A172 (cell line): ENCODE measurements at regions not wholly inside any gene's neighbourhood (a gene's known extent, or its start where the extent isn't known, plus 50 kb on each side); places are given as distances from the start of the nearest gene placed in this dataset.
"Not testable (repeated sequence)": the region's sequence is repeated elsewhere in the genome, so short reads cannot be mapped to it uniquely, and the experiment has no call there.

Source experiments
- DNase-seq: peaks from one replicate; pipeline ENCODE4 v3.0.0-alpha.2; 2015; ENCODE audit warnings: low spot score

DNA sequence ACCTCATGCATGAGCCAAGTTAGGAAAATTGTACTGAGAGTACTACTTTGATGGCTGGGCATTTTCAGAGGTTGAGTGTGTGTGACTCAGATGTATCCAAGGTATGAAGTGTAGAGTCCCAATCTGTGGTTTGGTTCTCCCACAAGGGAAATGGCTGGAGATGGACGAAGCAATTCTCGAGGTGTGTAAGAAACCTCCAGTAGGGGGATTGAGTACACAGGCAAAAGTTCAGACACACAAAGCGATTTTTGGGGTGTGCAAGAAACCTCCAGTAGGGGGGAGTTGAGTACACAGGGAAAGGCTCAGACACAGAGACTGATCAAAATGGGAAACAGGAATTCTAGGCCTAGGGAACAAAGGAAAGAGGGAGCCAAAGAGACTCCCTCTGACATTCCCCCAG lies 1536.3 kb downstream of the FAM181B start:
- DNase-seq = no peak

DNA sequence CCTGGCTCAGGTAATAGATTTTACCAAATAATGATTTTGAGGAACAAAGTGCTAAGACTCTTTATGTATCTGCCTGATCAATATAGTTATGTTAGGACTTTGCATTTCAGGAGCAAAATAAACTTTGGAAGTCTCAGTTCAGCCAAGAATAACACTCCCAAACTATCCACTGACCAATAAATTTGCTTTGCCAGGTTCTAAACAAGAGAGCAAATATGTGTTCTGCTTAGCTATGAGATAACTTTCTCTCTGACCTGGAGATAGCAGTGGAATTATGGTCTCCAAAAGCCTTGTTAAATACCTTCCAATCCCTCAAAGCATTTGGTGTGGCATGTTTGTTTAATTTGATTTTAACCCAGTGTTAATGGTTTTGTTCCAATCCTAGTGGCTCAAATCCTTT lies 1541.1 kb downstream of the FAM181B start:
- DNase-seq = no peak

DNA sequence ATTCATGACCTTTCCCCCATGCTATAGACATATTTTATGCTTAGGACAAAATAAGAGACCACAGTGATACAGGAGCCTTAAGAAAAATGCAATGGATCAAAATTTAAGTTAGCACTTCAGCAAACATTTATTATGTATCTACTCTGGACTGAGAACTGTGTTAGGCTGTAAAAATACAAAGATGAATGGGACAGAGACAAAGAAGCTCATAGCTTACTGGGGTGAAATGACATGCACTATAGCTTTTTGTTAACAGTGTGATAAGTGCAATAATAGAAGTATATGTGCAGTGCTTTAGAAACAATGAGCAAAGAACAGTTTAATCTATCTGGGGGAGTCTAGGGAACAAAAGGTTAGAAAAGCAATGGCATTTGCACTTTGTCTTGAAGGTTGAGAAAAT lies 1543.1 kb downstream of the FAM181B start:
- DNase-seq = no peak

DNA sequence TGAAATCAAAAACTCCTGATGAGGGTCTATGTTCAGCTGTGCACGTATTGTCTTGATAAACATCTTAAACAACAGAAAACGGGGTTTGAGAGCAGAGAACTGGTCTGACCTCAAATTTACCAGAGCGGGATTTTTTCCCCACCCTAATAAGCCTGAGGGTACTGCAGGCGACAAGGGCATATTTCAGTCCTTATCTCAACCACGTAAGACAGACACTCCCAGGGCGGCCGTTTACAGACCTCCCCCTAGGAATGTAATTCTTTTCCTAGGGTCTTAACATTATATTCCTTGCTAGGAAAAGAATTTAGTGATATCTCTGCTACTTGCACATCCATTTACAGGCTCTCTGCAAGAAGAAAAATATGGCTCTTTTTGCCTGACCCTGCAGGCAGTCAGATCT lies 1546.6 kb downstream of the FAM181B start:
- not testable (repeated sequence) for DNase-seq

DNA sequence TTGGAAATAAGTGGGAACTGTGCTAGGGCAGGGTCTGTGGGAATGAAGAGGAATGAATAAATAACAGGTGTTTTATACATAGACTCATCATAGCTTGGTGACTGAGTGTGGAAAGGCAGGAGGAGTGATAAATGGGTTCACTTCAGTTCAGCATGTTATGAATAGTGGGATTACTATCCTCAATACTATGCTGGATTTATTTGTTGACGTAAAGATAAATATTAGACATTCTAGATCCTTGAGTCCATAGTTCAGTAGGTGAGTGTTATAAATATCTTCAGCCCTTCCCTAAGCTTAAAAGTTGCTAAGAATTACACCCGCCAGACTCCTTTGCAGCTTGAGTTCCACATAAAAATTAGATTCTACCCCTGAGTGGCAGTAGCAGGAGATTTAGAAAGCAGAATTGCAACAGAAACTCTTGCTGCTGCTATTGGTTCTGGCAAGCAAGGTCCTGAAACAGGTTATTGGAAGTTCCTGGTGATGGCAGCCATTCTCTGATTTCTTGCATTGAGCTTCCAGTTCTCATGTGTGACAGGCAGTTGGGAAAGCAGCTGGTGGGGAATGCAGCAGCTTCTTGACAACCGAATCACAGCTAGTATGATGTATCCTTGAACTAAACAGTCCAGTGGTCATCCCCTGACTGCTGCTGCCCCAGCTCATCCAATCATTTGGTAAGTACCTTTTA lies 1558.9 kb downstream of the FAM181B start:
- DNase-seq = no peak

DNA sequence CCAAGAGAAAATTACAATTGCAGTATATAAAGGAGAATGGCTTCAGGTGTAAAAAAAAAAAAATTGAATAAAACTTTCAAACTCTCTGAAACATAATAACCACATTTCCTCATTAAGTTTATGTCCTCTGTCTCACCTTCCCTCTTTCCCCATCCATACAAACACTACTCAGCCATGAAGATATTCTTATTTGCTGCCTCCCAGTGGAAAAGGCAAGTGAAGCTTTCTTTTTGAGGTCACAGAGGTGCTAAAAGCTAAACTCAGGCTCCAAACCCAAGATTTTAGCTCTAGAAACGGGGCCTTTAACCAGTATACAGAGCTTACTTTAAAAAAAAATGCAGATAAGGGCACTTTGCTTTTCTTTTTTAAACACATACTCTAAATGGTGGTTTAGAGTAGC lies 1568.5 kb downstream of the FAM181B start:
- no peak for DNase-seq

DNA sequence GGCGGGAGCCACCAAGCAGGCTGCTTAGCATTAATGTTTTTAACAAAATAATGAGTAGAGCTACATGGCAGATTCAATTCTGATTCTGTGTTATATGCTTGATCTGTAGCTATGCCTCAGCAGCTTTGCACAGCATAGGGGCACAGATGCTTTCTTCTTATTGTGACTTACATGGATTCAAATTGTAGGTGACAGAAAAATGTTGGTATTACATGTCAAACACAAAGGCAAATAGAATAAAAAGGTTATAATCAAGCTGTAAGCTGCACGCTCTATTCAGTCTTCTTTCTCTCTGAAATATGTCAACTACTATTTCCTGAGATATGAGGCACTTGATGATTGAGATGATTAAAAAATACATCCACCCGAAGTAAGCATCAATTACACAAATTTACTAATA lies 1573.8 kb downstream of the FAM181B start:
- DNase-seq = no peak

DNA sequence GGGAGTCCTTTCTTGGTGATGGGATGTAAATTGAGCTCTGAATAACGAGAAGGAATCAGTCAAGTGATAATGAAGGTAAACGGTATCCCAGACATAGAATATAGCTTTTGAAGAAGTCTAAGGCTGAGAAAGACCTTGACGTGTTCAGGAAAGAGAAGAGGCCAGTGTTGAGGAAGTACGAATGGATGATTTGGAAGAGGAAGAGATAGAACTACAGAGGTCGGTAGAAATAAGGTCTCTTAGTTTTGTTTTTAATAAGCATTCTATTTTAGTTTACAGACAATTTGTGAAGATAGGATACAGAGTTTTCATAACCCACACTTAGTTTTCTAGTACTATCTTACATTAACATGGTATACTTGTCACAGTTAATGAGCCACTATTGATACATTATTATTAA lies 1598.1 kb downstream of the FAM181B start:
- no peak for DNase-seq

DNA sequence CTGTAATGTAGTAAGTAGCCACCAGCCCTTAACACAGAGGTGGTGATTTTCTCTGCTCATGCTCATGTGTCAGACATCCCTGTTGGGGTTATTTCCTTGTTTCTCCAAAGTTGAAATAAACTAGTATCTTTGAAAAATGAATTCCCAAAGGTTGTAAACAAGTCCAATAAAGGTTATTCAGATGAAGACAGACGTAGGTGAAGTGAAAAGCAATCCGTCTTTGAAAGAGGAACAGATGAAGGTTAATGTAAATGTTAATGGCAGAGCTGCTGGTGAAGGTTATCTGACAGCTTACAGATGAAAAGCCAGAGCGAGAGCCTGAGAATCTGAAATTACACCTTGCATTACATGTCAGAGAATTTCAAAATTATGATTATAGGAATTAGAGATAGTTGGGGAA lies 1604.0 kb downstream of the FAM181B start:
- DNase-seq = no peak

DNA sequence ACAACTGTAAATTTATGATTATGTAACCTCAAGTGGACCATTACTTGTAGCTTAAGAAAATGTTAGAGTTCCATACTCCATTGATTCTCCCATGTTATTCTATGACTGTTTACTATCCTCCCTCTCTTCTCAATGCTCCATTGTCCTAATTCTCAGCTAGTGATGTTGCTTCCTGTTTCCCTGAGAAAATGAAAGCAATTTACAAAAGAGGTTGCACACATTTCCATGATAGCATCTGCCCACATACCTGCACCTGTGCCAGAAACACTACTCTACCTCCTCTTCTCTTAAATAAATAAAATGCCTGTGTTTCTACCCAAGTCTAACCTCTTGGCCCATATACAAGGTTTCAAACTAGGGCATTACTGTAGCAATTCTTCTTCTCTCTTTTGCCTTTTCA lies 1620.9 kb downstream of the FAM181B start:
- DNase-seq = no peak

DNA sequence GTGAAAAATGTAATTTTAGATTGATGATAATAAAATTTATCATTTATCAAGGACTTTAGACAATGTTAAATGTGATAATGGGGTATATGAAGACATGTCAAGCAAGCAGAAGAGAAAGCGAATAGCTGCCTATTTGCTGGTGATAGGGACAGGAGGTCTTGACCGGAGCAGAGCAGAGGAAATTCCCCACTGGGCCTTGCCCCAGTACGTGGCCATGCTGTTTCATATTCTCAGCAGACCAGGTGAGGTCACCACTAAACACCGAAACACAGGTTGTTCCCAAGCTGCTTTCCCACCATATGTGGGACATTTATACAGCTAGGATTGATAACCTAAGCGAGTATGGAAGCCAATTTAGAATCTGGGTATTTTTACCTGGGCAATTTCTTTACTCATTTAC lies 1629.6 kb downstream of the FAM181B start:
- no peak for DNase-seq

DNA sequence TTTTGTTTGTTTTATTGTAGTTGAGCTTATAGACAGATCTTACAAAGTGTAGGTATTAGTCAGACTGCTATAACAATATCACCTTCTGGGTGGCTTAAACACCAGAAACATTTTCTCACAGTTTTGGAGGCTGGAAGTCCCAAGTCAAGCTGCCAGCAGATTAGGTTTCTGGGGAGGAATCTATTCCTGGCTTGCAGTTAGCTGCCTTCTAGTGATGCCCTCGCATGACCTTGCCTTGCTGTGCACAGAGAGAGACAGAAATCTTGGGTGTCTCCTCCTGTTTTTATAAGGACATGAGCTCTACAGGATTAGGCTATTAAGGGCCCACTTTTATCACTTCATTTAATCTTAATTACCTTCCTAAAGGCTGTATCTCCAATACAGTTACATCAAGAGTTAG lies 1635.2 kb downstream of the FAM181B start:
- no peak for DNase-seq

DNA sequence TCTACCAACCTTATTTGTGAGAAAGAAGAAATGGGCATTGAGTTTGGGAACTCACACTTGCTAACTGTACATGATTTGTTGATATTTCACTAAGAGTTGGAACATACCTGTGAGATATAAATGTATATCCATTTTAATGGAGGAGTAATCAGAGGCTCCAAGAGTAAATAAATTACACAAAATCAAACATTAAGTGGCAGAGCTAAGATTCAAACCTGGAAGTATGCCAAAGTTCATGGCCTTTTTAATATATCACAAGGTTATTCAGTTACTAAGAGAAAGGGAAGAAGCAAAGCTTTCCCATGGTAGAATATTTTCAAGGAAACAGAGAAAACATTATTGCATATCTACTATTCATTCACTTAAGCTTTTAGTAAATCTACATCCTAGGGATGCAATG lies 1641.1 kb downstream of the FAM181B start:
- DNase-seq = no peak

DNA sequence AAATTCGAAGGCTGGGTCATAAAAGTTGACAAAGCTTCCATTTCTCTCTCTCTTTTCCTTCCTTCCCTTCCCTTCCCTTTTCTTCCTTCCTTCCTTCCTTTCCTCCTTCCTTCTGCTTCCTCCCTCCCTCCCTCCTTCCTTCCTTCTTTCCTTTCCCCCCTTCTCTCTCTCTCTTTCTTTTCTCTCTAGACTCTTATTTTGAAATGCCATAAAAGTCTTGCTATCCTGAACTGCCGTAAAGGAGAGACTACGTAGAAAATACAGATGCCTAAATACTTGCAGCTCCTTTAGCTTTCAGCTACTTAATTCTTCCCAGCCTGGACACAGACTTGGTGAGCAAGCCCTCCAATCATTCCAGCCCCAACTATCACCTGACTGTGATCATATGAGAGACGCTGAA lies 1644.4 kb downstream of the FAM181B start:
- no peak for DNase-seq

DNA sequence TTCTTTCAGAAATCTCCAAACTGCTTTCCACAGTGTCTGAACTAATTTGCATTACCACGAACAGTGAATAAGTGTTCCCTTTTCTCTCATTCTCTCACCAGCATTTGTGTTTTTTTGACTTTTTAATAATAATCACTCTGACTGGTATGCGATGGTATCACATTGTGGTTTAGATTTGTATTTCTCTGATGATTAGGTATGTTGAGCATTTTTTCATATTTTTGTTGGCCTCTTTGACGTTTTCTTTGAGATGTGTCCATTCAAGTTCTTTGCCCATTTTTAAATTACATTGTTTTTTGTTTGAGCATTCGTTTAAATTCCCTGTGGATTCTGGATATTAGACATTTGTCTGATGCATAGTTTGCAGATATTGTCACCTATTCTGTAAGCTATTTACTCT lies 1639.6 kb upstream of the TENM4 start:
- DNase-seq = no peak

DNA sequence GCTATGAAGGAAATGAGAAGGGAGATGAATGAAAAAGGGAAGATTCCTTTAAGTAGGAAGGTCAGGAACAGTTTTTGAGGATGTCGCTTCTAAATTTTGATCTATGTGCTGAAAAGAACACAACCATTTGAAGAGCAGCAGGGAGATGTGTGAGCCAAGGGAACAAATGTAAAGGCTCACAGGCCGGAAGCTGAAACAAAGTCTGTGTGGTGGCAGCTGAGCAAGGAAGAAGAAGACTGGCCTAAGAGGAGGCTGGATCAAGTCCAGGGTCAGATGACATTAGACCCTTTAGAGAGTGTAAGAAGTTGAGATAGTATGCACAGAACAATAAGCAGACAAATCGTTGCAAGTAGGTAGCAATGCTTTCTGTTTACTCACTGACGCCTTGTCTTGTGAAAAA lies 1631.4 kb upstream of the TENM4 start:
- DNase-seq = no peak

DNA sequence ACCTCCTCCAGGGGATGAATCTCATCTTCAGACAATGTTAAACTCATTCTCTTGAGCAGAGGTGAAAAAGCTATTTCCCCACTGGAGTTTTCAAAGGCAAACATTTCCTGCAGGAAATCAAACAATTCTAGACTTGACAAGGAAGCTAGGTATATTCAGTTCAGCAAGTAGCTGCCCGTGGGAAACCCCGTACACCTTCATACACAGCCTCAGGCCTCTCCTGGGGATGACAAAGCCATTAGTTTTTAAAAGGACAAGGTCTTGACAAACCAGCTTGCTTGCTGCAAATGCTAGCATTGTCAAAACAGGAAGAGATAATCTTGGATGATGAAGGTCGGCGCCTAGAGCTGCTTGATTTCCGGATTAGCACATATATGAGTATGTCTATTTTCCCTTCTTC lies 1630.8 kb upstream of the TENM4 start:
- DNase-seq = no peak

DNA sequence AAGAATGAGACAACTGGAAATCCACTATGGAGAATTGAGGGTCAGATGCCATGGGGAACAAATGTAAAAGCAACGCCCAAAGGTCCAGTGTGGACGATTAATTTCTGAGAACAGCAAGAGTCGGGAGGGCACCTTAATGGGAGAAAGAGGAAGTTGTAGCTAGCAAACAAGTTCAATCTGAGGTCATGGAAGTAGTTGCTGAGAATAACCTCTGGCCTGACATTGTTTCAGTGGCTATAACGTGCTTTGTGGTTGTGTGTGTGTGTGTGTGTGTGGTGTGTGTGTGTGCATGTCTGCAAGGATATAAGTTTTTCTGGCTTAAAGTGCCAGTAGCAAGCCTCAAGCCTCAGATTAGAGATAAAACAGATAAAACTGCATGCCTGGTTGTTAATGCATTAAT lies 1630.1 kb upstream of the TENM4 start:
- no peak for DNase-seq

DNA sequence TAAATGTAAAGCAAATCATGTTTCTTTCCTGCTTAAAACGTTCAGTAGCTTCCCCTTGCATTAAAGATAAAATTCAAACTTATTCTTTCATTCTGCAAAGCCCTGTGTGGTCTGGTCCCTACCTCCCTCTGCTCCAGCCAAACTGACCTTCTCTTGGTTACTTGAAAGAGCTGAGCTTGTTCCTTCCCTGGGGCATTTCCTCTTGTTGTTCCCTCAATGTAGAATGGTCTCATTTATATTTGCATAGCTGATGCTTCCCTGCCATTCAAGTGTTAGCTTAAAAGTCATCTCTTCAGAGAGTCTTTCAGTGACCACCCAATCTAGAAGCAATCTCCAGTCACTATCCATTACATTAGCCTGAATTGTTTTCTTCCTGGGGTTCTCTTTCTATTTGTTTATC lies 1618.5 kb upstream of the TENM4 start:
- no peak for DNase-seq

DNA sequence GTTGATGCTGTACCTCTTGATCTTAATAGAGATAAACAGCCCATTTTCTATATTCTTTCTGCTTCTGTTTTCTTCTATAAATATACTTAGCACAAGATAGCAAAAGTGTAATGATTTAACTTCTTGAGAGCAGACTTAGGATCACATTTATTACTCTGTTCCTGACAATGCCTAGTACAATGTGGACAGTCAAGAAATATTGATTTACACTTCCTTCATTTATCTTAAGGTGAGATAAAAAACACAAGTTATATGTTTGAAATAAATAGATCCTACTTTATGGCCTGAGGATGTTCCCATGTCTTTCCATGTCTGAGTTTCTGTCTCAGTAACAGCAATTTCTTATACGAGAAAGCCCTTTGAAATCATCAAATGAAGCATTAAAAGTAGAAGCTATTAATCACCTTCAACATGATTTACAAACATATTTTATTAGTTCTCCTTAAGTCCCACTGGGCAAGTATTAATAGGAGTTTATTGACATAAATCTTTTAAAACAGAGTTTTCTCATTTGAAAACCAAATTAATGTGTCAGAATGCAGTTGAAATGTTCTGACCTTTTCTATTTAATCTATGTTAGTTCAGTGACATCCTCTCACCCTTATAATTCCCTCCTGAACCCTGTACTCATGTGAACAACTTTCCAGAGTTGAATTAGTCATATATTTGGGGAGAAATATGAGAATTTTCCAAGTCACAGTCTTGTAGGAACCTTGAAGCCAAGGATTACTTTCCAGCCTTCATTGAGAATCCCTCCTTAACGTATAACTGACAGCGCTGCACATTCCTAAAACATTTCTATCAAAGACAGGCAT lies 1611.7 kb upstream of the TENM4 start:
- no peak for DNase-seq

DNA sequence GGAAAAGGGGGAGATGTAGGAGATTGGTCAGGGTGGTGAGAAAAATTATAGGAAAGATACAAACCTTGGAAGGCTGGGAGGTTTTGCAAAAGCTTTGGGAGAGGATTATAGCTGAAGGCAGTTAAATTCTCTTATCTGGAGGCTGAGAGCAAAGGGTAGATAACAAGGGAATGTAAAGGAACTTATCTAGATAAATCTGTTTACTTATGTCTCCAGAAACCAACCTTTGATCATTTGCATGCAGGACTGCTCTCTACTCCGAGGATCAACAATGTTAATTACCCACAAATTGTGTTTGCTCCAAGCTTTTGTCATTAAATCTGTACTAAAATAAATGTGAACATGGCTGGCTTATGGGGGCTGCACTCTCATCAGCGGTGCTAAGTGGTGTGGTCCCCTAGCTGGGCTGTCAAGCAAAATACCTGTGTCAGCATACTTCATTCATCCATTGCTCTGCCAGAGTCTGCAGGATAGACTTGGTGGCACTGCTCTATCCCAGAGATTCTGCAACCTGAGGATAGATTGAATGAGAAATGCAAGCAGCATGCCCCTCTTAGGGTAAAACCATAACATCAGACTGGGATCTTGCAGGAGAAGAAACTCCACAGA lies 1599.2 kb upstream of the TENM4 start:
- DNase-seq = no peak

DNA sequence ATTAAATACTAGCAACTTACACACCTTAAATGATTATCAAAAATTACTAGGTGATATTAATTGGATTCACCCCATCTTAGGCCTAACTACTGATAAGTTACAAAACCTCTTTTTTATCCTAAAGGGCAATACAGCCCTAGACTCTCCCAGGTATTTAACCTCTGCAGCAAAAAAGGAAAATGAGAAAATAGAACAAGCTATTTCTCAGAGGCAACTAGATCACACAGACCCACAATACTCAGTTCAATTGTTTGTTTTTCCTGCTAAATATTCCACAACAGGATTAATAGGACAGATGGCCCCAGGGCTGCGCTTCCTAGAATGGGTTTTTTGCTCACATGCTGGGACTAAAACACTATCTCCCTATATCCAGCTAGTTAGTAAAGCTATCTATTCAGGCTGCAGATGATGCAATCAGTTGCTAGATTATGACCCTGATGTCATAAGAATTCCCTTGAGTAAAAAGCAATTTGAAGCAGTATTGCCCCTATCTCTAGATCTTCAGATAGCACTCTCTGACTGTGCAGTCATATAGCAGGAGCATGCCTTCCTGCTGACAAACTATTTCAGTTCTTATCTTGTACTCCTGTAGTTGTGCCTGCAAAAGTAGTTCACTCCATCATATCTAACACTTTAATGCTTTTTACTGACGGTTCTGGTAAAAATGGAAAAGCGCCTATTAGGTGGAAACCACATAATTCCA lies 1595.5 kb upstream of the TENM4 start:
- DNase-seq = no peak
